ENCODE measurements at regions not wholly inside any gene's neighbourhood (a gene's known extent, or its start where the extent isn't known, plus 50 kb on each side); places are given as distances from the start of the nearest gene placed in this dataset.

GRCh38 chr10:63722537-63722936, 201.3 kb downstream of the REEP3 start:
- no peaks in the 10 kb centered on the region for H3K36me3 ChIP-seq (replicated peaks in 1 of 2; ENCODE audit: control insufficient read depth in 1 of 2, insufficient read depth in 2 of 2, low read length in 2 of 2)
- peaks cover 14% of the 10 kb centered on the region for H3K4me1 ChIP-seq (ENCODE audit: insufficient read depth, low read length)
- ChIA-PET POLR2A (no interaction called here), CTCF (ENCODE audit: low intra/inter-chr PET ratio, low total read pairs) (no interaction called here)
- H3K27me3 ChIP-seq (ENCODE audit: control insufficient read depth in 1 of 2, insufficient read depth in 2 of 2, low read length in 2 of 2), result peaks cover 0 to 4% of the 10 kb centered on the region in 2 experiments; a peak in 2 of 5 replicates
- peak; percentile 19; the same call in 2 of the 3 replicates for ATAC-seq
- in situ Hi-C loops (cut with HindIII; ENCODE audit: extremely low pct_ligation_motif_present, low pct_unique_long_range_greater_than_20kb), result no loop called here
- no peak overlapping the region for H3K4me3 ChIP-seq (replicated peaks in 1 of 3; ENCODE audit: insufficient read depth in 1 of 3, low read depth in 2 of 3, low read length in 3 of 3)
- WGBS (ENCODE audit: low lambda C conversion rate), result 25% methylated on average over 5 of the region's 5 CpGs
- no TSS peak for BruUV-seq (replicated peaks)
- H3K27ac ChIP-seq (ENCODE audit: extremely low read length, insufficient read depth, low read length), result no peak overlapping the region
- no peak for DNase-seq (ENCODE audit: low spot score)
- H3K79me2 ChIP-seq (ENCODE audit: insufficient read depth, low read length), result no peaks in the 10 kb centered on the region
- H3K4me2 ChIP-seq (ENCODE audit: low read depth, low read length), result no peak overlapping the region
- intact Hi-C loops (cut with micrococcal nuclease; ENCODE audit: unreplicated experiment), result loop anchor here (5.0 kb wide), 1 partner anchor 505 kb away; no protein-coding TSS in a partner anchor
- TF ChIP-seq GABPB1 (CRISPR knock-in tag; IDR thresholded peaks at IDR 0.05), result peak; percentile 24; the same call in 1 of the 2 replicates
- no peak for TF ChIP-seq GABPA (IDR thresholded peaks at IDR 0.05; ENCODE audit: low read depth, low read length)
- TF ChIP-seq GABPA (CRISPR knock-in tag; IDR thresholded peaks at IDR 0.05; ENCODE audit: low read depth), result peak; percentile 42
- TF ChIP-seq ZMAT3 (CRISPR knock-in tag; conservative IDR thresholded peaks at IDR 0.05), result no peak
- TF ChIP-seq FOXA3 (CRISPR knock-in tag; IDR thresholded peaks at IDR 0.05), result peak; percentile 37; the same call in 1 of the 2 replicates
- TF ChIP-seq RAD21 (CRISPR knock-in tag; IDR thresholded peaks at IDR 0.05), result no peak
- no peak overlapping the region for H2AFZ ChIP-seq (ENCODE audit: low read length)
- H4K20me1 ChIP-seq (ENCODE audit: insufficient read depth, low read length), result no peaks in the 10 kb centered on the region
- H3K9me3 ChIP-seq (ENCODE audit: low read length), result no peaks in the 10 kb centered on the region
- no peak overlapping the region for H3K9ac ChIP-seq (ENCODE audit: insufficient read depth, low read depth, low read length)
- FAIRE-seq, result no peak

- Histone ChIP-seq H3K9me3 (ENCODE audit: low read length) (no peaks in the 10 kb centered on the region), H3K4me3 (replicated peaks in 1 of 3; ENCODE audit: insufficient read depth in 1 of 3, low read depth in 2 of 3, low read length in 3 of 3) (no peak overlapping the region), H3K4me1 (ENCODE audit: insufficient read depth, low read length) (peaks cover 14% of the 10 kb centered on the region), H3K79me2 (ENCODE audit: insufficient read depth, low read length) (no peaks in the 10 kb centered on the region), H2AFZ (ENCODE audit: low read length) (no peak overlapping the region), H3K27ac (ENCODE audit: extremely low read length, insufficient read depth, low read length) (no peak overlapping the region), H3K9ac (ENCODE audit: insufficient read depth, low read depth, low read length) (no peak overlapping the region), H3K4me2 (ENCODE audit: low read depth, low read length) (no peak overlapping the region), H3K36me3 (replicated peaks in 1 of 2; ENCODE audit: control insufficient read depth in 1 of 2, insufficient read depth in 2 of 2, low read length in 2 of 2) (no peaks in the 10 kb centered on the region), H4K20me1 (ENCODE audit: insufficient read depth, low read length) (no peaks in the 10 kb centered on the region), H3K27me3 (ENCODE audit: control insufficient read depth in 1 of 2, insufficient read depth in 2 of 2, low read length in 2 of 2) (peaks cover 0 to 4% of the 10 kb centered on the region in 2 experiments; a peak in 2 of 5 replicates)
- ATAC-seq (no peak), FAIRE-seq (no peak), DNase-seq (ENCODE audit: low spot score) (no peak)
- intact Hi-C loops (cut with micrococcal nuclease; ENCODE audit: unreplicated experiment) (loop anchor here (5.0 kb wide), 1 partner anchor 506 kb away; no protein-coding TSS in a partner anchor), in situ Hi-C loops (cut with HindIII; ENCODE audit: extremely low pct_ligation_motif_present, low pct_unique_long_range_greater_than_20kb) (no loop called here)
- ChIA-PET POLR2A (no interaction called here), CTCF (ENCODE audit: low intra/inter-chr PET ratio, low total read pairs) (no interaction called here)
- WGBS (ENCODE audit: low lambda C conversion rate), result 23% methylated on average over 4 of the region's 4 CpGs
- BruUV-seq (replicated peaks), result no TSS peak
- TF ChIP-seq NR0B2 (CRISPR knock-in tag; IDR thresholded peaks at IDR 0.05) (no peak), ZNF780A (CRISPR knock-in tag; IDR thresholded peaks at IDR 0.05) (no peak), NFE2L1 (CRISPR knock-in tag; IDR thresholded peaks at IDR 0.05; ENCODE audit: borderline replicate concordance) (no peak), ELF4 (CRISPR knock-in tag; IDR thresholded peaks at IDR 0.05; ENCODE audit: borderline replicate concordance) (no peak), MZF1 (CRISPR knock-in tag; IDR thresholded peaks at IDR 0.05; ENCODE audit: borderline replicate concordance) (no peak), NRL (CRISPR knock-in tag; IDR thresholded peaks at IDR 0.05; ENCODE audit: borderline replicate concordance) (no peak), AKNA (CRISPR knock-in tag; IDR thresholded peaks at IDR 0.05; ENCODE audit: borderline replicate concordance) (no peak), PHB2 (IDR thresholded peaks at IDR 0.05; ENCODE audit: partially characterized antibody) (no peak)
Measured at GRCh38 chr10:63723320-63723719, 202.1 kb downstream of the REEP3 start.

Measured in HepG2 (cell line).